ENCODE measurements at regions not wholly inside any gene's neighbourhood (a gene's known extent, or its start where the extent isn't known, plus 50 kb on each side); places are given as distances from the start of the nearest gene placed in this dataset.
"Not testable (repeated sequence)": the region's sequence is repeated elsewhere in the genome, so short reads cannot be mapped to it uniquely, and the experiment has no call there.

DNA sequence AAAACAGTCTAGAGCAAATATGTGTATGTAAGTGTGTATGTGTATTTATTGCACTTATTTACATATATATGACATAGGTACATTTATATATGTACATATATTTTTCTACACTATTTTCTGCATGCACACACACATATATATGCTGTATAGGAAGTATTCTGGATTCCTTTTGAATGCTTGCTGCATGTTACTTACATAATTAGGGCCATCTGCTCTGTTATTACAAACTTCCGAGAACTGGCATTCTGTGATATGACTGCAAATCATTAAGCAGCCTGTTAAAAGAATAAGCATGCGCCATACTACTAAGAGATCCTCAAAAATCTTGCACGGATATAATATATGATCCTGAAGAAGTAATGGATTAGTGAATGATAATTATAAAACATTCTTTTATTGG lies 1157.6 kb upstream of the TENM3 start:
- Histone ChIP-seq H3K9me3 (ENCODE audit: control insufficient read depth, low read length) (no peaks in the 10 kb centered on the region), H3K27ac (ENCODE audit: low read depth, low read length, severe bottlenecking) (no peak overlapping the region), H3K36me3 (ENCODE audit: control insufficient read depth, insufficient read depth, low read length) (no peaks in the 10 kb centered on the region), H3K4me3 (ENCODE audit: extremely low read depth, insufficient read depth, low read length, poor library complexity, severe bottlenecking) (no peak overlapping the region), H3K4me1 (ENCODE audit: control insufficient read depth, insufficient read depth, low read length, poor library complexity, severe bottlenecking) (no peaks in the 10 kb centered on the region)
- 100% methylated on average over 1 of the region's 3 CpGs; no CpG with 5 or more reads in 1 of the 2 experiments for WGBS, 2 experiments (ENCODE audit: insufficient coverage in 2 of 2)

- WGBS, 2 experiments (ENCODE audit: insufficient coverage in 2 of 2) = no CpG with 5 or more reads among the region's 1 CpG
- no peak overlapping the region for H3K27ac ChIP-seq (ENCODE audit: low read depth, low read length, severe bottlenecking)
- no peaks in the 10 kb centered on the region for H3K36me3 ChIP-seq (ENCODE audit: control insufficient read depth, insufficient read depth, low read length)
- no peaks in the 10 kb centered on the region for H3K4me1 ChIP-seq (ENCODE audit: control insufficient read depth, insufficient read depth, low read length, poor library complexity, severe bottlenecking)
- no peaks in the 10 kb centered on the region for H3K9me3 ChIP-seq (ENCODE audit: control insufficient read depth, low read length)
- no peak overlapping the region for H3K4me3 ChIP-seq (ENCODE audit: extremely low read depth, insufficient read depth, low read length, poor library complexity, severe bottlenecking)
Observed at GRCh38 chr4:181105487-181105886, 1137.7 kb upstream of the TENM3 start.

- Histone ChIP-seq H3K9me3 (ENCODE audit: control insufficient read depth, low read length) (no peaks in the 10 kb centered on the region), H3K4me3 (ENCODE audit: extremely low read depth, insufficient read depth, low read length, poor library complexity, severe bottlenecking) (no peak overlapping the region), H3K36me3 (ENCODE audit: control insufficient read depth, insufficient read depth, low read length) (no peaks in the 10 kb centered on the region), H3K4me1 (ENCODE audit: control insufficient read depth, insufficient read depth, low read length, poor library complexity, severe bottlenecking) (no peaks in the 10 kb centered on the region), H3K27ac (ENCODE audit: low read depth, low read length, severe bottlenecking) (no peak overlapping the region)
- WGBS, 2 experiments (ENCODE audit: insufficient coverage in 2 of 2) = 60 to 67% methylated on average over 1 of the region's 2 CpGs
Observed at GRCh38 chr4:181106398-181106797, 1136.8 kb upstream of the TENM3 start.

DNA sequence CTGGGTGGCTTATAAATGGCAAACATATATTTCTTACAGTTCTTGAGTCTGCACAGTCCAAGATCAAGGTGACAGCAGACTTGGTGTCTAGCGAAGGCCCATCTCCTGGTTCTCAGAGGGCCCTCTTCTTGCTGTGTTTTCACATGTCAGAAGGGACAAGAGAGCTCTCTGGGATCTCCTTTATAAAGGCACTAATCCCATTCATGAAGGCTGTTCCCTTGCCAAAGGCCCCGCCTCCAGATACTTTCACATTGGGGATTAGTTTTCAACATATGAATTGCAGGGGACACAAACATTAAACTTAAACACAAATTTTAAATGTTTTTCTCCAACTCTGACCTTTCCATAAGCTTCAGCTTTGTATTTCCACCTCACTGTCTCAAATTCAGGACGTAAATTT lies 1135.0 kb upstream of the TENM3 start:
- no peaks in the 10 kb centered on the region for H3K36me3 ChIP-seq (ENCODE audit: control insufficient read depth, insufficient read depth, low read length)
- no peaks in the 10 kb centered on the region for H3K4me1 ChIP-seq (ENCODE audit: control insufficient read depth, insufficient read depth, low read length, poor library complexity, severe bottlenecking)
- no peaks in the 10 kb centered on the region for H3K9me3 ChIP-seq (ENCODE audit: control insufficient read depth, low read length)
- 88 to 93% methylated on average over 2 to 3 of the region's 3 CpGs for whole genome bisulfite sequencing, 2 experiments (ENCODE audit: insufficient coverage in 2 of 2)
- H3K4me3 ChIP-seq (ENCODE audit: extremely low read depth, insufficient read depth, low read length, poor library complexity, severe bottlenecking) = no peak overlapping the region
- H3K27ac ChIP-seq (ENCODE audit: low read depth, low read length, severe bottlenecking) = no peak overlapping the region

GRCh38 chr4:181119186-181119585 lies 1124.0 kb upstream of the TENM3 start:
- 100% methylated on average over 3 of the region's 4 CpGs; no CpG with 5 or more reads in 1 of the 2 experiments for WGBS, 2 experiments (ENCODE audit: insufficient coverage in 2 of 2)
- H3K27ac ChIP-seq (ENCODE audit: low read depth, low read length, severe bottlenecking) = no peak overlapping the region
- H3K36me3 ChIP-seq (ENCODE audit: control insufficient read depth, insufficient read depth, low read length) = no peaks in the 10 kb centered on the region
- H3K4me1 ChIP-seq (ENCODE audit: control insufficient read depth, insufficient read depth, low read length, poor library complexity, severe bottlenecking) = no peaks in the 10 kb centered on the region
- no peak overlapping the region for H3K4me3 ChIP-seq (ENCODE audit: extremely low read depth, insufficient read depth, low read length, poor library complexity, severe bottlenecking)
- no peaks in the 10 kb centered on the region for H3K9me3 ChIP-seq (ENCODE audit: control insufficient read depth, low read length)

DNA sequence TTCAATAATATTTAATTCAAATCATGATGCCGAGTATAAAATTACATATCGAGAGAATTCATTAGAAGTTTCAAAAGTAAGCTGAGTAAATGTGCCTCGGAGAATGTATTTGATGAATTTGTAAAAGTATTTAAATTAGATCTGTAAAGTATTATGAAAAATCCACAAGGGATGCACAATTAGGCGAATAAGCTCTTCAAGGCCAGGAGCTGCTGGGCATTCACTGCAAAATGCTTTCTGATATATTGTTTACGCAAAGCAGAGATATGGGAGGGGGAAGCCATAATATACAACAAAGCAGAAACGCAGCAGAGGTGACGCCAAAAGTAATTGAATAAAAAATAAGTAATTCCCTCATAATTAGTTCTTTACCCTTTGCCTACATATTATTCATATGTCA lies 1121.5 kb upstream of the TENM3 start:
- H3K9me3 ChIP-seq (ENCODE audit: control insufficient read depth, low read length) = no peaks in the 10 kb centered on the region
- H3K27ac ChIP-seq (ENCODE audit: low read depth, low read length, severe bottlenecking) = no peak overlapping the region
- no peaks in the 10 kb centered on the region for H3K4me1 ChIP-seq (ENCODE audit: control insufficient read depth, insufficient read depth, low read length, poor library complexity, severe bottlenecking)
- H3K4me3 ChIP-seq (ENCODE audit: extremely low read depth, insufficient read depth, low read length, poor library complexity, severe bottlenecking) = no peak overlapping the region
- no peaks in the 10 kb centered on the region for H3K36me3 ChIP-seq (ENCODE audit: control insufficient read depth, insufficient read depth, low read length)
- WGBS, 2 experiments (ENCODE audit: insufficient coverage in 2 of 2) = 67 to 95% methylated on average over 2 to 3 of the region's 7 CpGs

- Histone ChIP-seq H3K9me3 (ENCODE audit: control insufficient read depth, low read length) (peaks cover 6% of the 10 kb centered on the region), H3K4me3 (ENCODE audit: extremely low read depth, insufficient read depth, low read length, poor library complexity, severe bottlenecking) (no peak overlapping the region), H3K27ac (ENCODE audit: low read depth, low read length, severe bottlenecking) (no peak overlapping the region), H3K4me1 (ENCODE audit: control insufficient read depth, insufficient read depth, low read length, poor library complexity, severe bottlenecking) (no peaks in the 10 kb centered on the region), H3K36me3 (ENCODE audit: control insufficient read depth, insufficient read depth, low read length) (no peaks in the 10 kb centered on the region)
- WGBS, 2 experiments (ENCODE audit: insufficient coverage in 2 of 2) = 86 to 89% methylated on average over 2 of the region's 2 CpGs
Observed at GRCh38 chr4:181127171-181127570, 1116.0 kb upstream of the TENM3 start.

DNA sequence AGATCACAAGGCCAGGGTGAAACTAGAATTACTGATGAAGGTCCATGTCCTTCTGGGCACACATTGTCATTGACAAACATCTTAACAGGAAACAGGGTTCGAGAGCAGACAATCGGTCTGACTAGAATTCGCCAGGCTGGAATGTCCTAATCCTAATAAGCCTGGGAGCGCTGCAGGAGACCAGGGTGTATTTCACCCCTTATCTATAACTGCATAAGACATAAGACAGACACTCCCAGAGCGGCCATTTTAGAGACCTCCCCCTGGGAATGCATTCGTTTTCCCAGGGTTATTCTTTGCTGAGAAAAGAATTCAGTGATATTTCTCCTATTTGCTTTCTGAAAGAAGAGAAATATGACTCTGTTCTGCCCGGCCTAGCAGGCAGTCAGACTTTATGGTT lies 1112.9 kb upstream of the TENM3 start:
- not testable (repeated sequence) for H3K9me3 ChIP-seq (ENCODE audit: control insufficient read depth, low read length); H3K4me3 ChIP-seq (ENCODE audit: extremely low read depth, insufficient read depth, low read length, poor library complexity, severe bottlenecking); H3K27ac ChIP-seq (ENCODE audit: low read depth, low read length, severe bottlenecking); H3K4me1 ChIP-seq (ENCODE audit: control insufficient read depth, insufficient read depth, low read length, poor library complexity, severe bottlenecking); H3K36me3 ChIP-seq (ENCODE audit: control insufficient read depth, insufficient read depth, low read length)
- WGBS, 2 experiments (ENCODE audit: insufficient coverage in 2 of 2) = 86 to 93% methylated on average over 3 of the region's 7 CpGs

GRCh38 chr4:181137351-181137750 lies 1105.9 kb upstream of the TENM3 start:
- H3K27ac ChIP-seq (ENCODE audit: low read depth, low read length, severe bottlenecking) = no peak overlapping the region
- H3K4me3 ChIP-seq (ENCODE audit: extremely low read depth, insufficient read depth, low read length, poor library complexity, severe bottlenecking) = no peak overlapping the region
- H3K9me3 ChIP-seq (ENCODE audit: control insufficient read depth, low read length) = no peaks in the 10 kb centered on the region
- H3K36me3 ChIP-seq (ENCODE audit: control insufficient read depth, insufficient read depth, low read length) = no peaks in the 10 kb centered on the region
- no peaks in the 10 kb centered on the region for H3K4me1 ChIP-seq (ENCODE audit: control insufficient read depth, insufficient read depth, low read length, poor library complexity, severe bottlenecking)
- 82 to 100% methylated on average over 1 of the region's 3 CpGs for WGBS, 2 experiments (ENCODE audit: insufficient coverage in 2 of 2)

DNA sequence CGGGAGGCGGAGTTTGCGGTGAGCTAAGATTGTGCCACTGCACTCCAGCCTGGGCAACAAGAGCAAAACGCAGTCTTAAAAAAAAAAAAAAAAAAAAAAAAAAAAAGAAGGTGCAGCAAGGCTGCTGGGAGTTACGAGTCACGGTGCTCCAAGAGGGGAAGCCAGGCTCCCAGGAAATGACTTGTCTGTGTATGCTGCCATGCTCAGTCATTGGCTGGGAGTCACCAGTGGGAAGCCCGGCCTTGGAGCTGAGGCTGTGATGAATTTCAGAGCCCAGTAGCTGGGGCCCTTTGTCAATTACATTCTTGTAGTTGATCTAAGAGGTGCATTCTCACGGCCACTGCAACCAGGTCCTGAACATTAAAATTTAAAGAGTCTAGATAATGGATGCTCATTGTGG lies 1105.1 kb upstream of the TENM3 start:
- no peaks in the 10 kb centered on the region for H3K9me3 ChIP-seq (ENCODE audit: control insufficient read depth, low read length)
- H3K36me3 ChIP-seq (ENCODE audit: control insufficient read depth, insufficient read depth, low read length) = no peaks in the 10 kb centered on the region
- H3K4me3 ChIP-seq (ENCODE audit: extremely low read depth, insufficient read depth, low read length, poor library complexity, severe bottlenecking) = no peak overlapping the region
- no peaks in the 10 kb centered on the region for H3K4me1 ChIP-seq (ENCODE audit: control insufficient read depth, insufficient read depth, low read length, poor library complexity, severe bottlenecking)
- WGBS, 2 experiments (ENCODE audit: insufficient coverage in 2 of 2) = 88 to 92% methylated on average over 5 to 8 of the region's 8 CpGs
- H3K27ac ChIP-seq (ENCODE audit: low read depth, low read length, severe bottlenecking) = no peak overlapping the region

GRCh38 chr4:181140037-181140603 lies 1103.1 kb upstream of the TENM3 start:
- Histone ChIP-seq H3K4me1 (ENCODE audit: control insufficient read depth, insufficient read depth, low read length, poor library complexity, severe bottlenecking) (no peaks in the 10 kb centered on the region), H3K36me3 (ENCODE audit: control insufficient read depth, insufficient read depth, low read length) (no peaks in the 10 kb centered on the region), H3K4me3 (ENCODE audit: extremely low read depth, insufficient read depth, low read length, poor library complexity, severe bottlenecking) (no peak overlapping the region), H3K9me3 (ENCODE audit: control insufficient read depth, low read length) (no peaks in the 10 kb centered on the region), H3K27ac (ENCODE audit: low read depth, low read length, severe bottlenecking) (no peak overlapping the region)
- 50% methylated on average over 1 of the region's 6 CpGs; no CpG with 5 or more reads in 1 of the 2 experiments for WGBS, 2 experiments (ENCODE audit: insufficient coverage in 2 of 2)

Measured in mesodermal cell (in vitro differentiated cells).